Body of pancreas (tissue), 4 donors: ENCODE measurements at regions not wholly inside any gene's neighbourhood (a gene's known extent, or its start where the extent isn't known, plus 50 kb on each side); places are given as distances from the start of the nearest gene placed in this dataset.

Experiments
- CTCF ChIP-seq, 7 experiments: fragments of 450-650 bp in 4 of 7; fragments of 200-600 bp in 3 of 7; sonication (generic) in 3 of 7; IDR thresholded peaks; one replicate each; pipeline ENCODE4 v1.5.1; 2016 to 2019; ENCODE audit warnings: antibody characterized with exemption in 7 of 7
- POLR2A ChIP-seq, 3 donors: fragments of 450-650 bp; IDR thresholded peaks; one replicate each; pipeline ENCODE4 v1.6.1; 2016; ENCODE audit warnings: antibody characterized with exemption in 3 of 3, mild to moderate bottlenecking in 2 of 3

GRCh38 chr14:51473808-51474565 lies 177.7 kb upstream of the FRMD6 start:
- no peak for TF ChIP-seq CTCF (IDR thresholded peaks at IDR 0.05)
- TF ChIP-seq POLR2A (IDR thresholded peaks at IDR 0.05), result no peak
